C4-2B (cell line): ENCODE measurements at regions not wholly inside any gene's neighbourhood (a gene's known extent, or its start where the extent isn't known, plus 50 kb on each side); places are given as distances from the start of the nearest gene placed in this dataset.

Source experiments
- ZFX ChIP-seq: fragments of 450-650 bp; IDR thresholded peaks from 2 replicates; pipeline ENCODE4 v1.6.1; 2017
- TF ChIP-seq, protein P1 (sequence below): fragments of 450-650 bp; conservative IDR thresholded peaks from 2 replicates; pipeline ENCODE4 v1.5.1; 2017; ENCODE audit warnings: mild to moderate bottlenecking

DNA sequence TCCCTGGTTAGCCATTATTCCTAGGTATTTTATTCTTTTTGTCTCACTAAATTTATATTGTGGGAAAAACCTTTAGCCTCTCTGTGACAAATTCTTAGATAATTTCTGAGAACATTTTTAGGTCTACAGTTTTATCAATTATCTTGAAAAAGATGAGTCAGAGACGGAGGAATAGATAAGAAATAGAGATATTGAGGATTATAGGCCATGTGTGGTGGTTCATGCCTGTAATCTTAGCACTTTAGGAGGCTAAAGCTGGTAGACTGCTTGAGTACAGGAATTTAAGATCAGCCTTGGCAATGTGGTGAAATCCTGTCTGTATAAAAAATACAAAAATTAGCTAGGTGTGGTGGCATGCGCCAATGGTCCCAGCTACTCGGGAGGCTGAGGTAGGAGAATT, 960.2 kb downstream of the SQOR start:
- TF ChIP-seq, protein P1, sequence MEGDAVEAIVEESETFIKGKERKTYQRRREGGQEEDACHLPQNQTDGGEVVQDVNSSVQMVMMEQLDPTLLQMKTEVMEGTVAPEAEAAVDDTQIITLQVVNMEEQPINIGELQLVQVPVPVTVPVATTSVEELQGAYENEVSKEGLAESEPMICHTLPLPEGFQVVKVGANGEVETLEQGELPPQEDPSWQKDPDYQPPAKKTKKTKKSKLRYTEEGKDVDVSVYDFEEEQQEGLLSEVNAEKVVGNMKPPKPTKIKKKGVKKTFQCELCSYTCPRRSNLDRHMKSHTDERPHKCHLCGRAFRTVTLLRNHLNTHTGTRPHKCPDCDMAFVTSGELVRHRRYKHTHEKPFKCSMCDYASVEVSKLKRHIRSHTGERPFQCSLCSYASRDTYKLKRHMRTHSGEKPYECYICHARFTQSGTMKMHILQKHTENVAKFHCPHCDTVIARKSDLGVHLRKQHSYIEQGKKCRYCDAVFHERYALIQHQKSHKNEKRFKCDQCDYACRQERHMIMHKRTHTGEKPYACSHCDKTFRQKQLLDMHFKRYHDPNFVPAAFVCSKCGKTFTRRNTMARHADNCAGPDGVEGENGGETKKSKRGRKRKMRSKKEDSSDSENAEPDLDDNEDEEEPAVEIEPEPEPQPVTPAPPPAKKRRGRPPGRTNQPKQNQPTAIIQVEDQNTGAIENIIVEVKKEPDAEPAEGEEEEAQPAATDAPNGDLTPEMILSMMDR, result no peak
- no peak for TF ChIP-seq ZFX
